K562 (cell line): ENCODE measurements at regions not wholly inside any gene's neighbourhood (a gene's known extent, or its start where the extent isn't known, plus 50 kb on each side); places are given as distances from the start of the nearest gene placed in this dataset.

Source experiments
- ARHGAP35 ChIP-seq: fragments of 450-650 bp; IDR thresholded peaks from 2 replicates; pipeline ENCODE4 v1.6.1; 2018; ENCODE audit not compliant: partially characterized antibody
- ARID4B ChIP-seq: sonication (generic); formaldehyde crosslinking; IDR thresholded peaks from 2 replicates; pipeline ENCODE4 v1.8.0; 2022; ENCODE audit warnings: mild to moderate bottlenecking, missing genetic modification reagents
- ATF6 ChIP-seq: sonication (generic); formaldehyde crosslinking; IDR thresholded peaks from 2 replicates; pipeline ENCODE4 v1.4.0; 2020; ENCODE audit warnings: mild to moderate bottlenecking, missing genetic modification reagents
- DACH1 ChIP-seq: fragments of 450-650 bp; IDR thresholded peaks from 2 replicates; pipeline ENCODE4 v1.6.1; 2018; ENCODE audit not compliant: partially characterized antibody
- GMEB1 ChIP-seq: fragments of 250-450 bp; sonication (Bioruptor Pico); IDR thresholded peaks from 2 replicates; pipeline ENCODE4 v1.4.0; 2020; ENCODE audit warnings: mild to moderate bottlenecking
- MYBL2 ChIP-seq, 2 experiments: fragments of 450-650 bp in 1 of 2; sonication (generic) in 1 of 2; formaldehyde crosslinking in 1 of 2; IDR thresholded peaks; 2 replicates each; pipeline versions ENCODE4 v1.6.1 to v1.8.1; 2017 to 2022; ENCODE audit warnings: borderline replicate concordance in 1 of 2, inconsistent platforms in 1 of 2, low read depth in 1 of 2, mild to moderate bottlenecking in 1 of 2, missing genetic modification reagents in 1 of 2, moderate library complexity in 1 of 2
- NR4A1 ChIP-seq, 2 experiments: fragments of 250-450 bp in 1 of 2; fragments of 450-650 bp in 1 of 2; sonication (Bioruptor Pico) in 1 of 2; IDR thresholded peaks; 2 replicates each; pipeline versions ENCODE4 v1.4.0 to v1.6.1; 2016 to 2020; ENCODE audit warnings: mild to moderate bottlenecking in 2 of 2, missing compliant biosample characterization in 1 of 2, missing genetic modification characterization in 1 of 2, moderate library complexity in 1 of 2
- U2AF1 ChIP-seq: fragments of 200-400 bp; formaldehyde crosslinking; optimal IDR thresholded peaks from 2 replicates; pipeline ENCODE3; 2017; ENCODE audit warnings: mild to moderate bottlenecking, low read depth, low read length, moderate library complexity
- ZNF12 ChIP-seq: sonication (generic); formaldehyde crosslinking; IDR thresholded peaks from 2 replicates; pipeline ENCODE4 v1.4.0; 2020; ENCODE audit warnings: mild to moderate bottlenecking, missing genetic modification reagents
- ZNF318 ChIP-seq, 2 experiments: fragments of 450-650 bp; IDR thresholded peaks; 2 replicates each; pipeline ENCODE4 v1.6.1; 2016; ENCODE audit warnings: mild to moderate bottlenecking in 2 of 2, borderline replicate concordance in 1 of 2, low read depth in 1 of 2, moderate library complexity in 1 of 2

- TF ChIP-seq ZNF318 (IDR thresholded peaks at IDR 0.05; ENCODE audit: borderline replicate concordance in 1 of 2, low read depth in 1 of 2), result no peak
- no peak for TF ChIP-seq ZNF12 (CRISPR knock-in tag)
- TF ChIP-seq DACH1, result no peak
- TF ChIP-seq ARHGAP35, result no peak
- TF ChIP-seq ATF6 (CRISPR knock-in tag), result no peak
- TF ChIP-seq NR4A1 (CRISPR knock-in tag; IDR thresholded peaks at IDR 0.05), result no peak
- TF ChIP-seq NR4A1 (tag; IDR thresholded peaks at IDR 0.05), result no peak
- TF ChIP-seq GMEB1 (CRISPR knock-in tag), result no peak
- no peak for TF ChIP-seq MYBL2 (IDR thresholded peaks at IDR 0.05; ENCODE audit: low read depth)
- TF ChIP-seq MYBL2 (CRISPR knock-in tag; IDR thresholded peaks at IDR 0.05; ENCODE audit: borderline replicate concordance), result no peak
- TF ChIP-seq ARID4B (CRISPR knock-in tag), result no peak
- TF ChIP-seq U2AF1, result no peak
Observed at GRCh38 chr10:120999868-121000267, 148.7 kb downstream of the WDR11 start (continued).
